ENCODE measurements at regions not wholly inside any gene's neighbourhood (a gene's known extent, or its start where the extent isn't known, plus 50 kb on each side); places are given as distances from the start of the nearest gene placed in this dataset.
"Not testable (repeated sequence)": the region's sequence is repeated elsewhere in the genome, so short reads cannot be mapped to it uniquely, and the experiment has no call there.

- Histone ChIP-seq H3K4me1 (ENCODE audit: control insufficient read depth in 1 of 2, low read depth in 2 of 2) (no peaks in the 10 kb centered on the region), H3K27ac (no peak overlapping the region), H3K36me3 (no peaks in the 10 kb centered on the region), H3K9me3 (no peaks in the 10 kb centered on the region), H3K27me3 (replicated peaks; ENCODE audit: insufficient read depth) (no peaks in the 10 kb centered on the region), H3K4me3 (no peak overlapping the region)
- TF ChIP-seq CTCF (IDR thresholded peaks at IDR 0.05): no peak
- ATAC-seq (ENCODE audit: insufficient number of reproducible peaks, low FRiP score, low read depth) (no peak), DNase-seq (ENCODE audit: low spot score) (no peak)
Measured at GRCh38 chr1:57586842-57587241, 163.0 kb upstream of the DAB1 start.

- DNase-seq (ENCODE audit: low spot score): no peak
Measured at GRCh38 chr1:57578680-57579079, 154.8 kb upstream of the DAB1 start.

GRCh38 chr1:57578099-57578498, 154.2 kb upstream of the DAB1 start:
- no peak for TF ChIP-seq CTCF (IDR thresholded peaks at IDR 0.05)
- no peak for ATAC-seq (ENCODE audit: insufficient number of reproducible peaks, low FRiP score, low read depth)
- H3K27ac ChIP-seq: no peak overlapping the region

More at GRCh38 chr1:57578680-57579079, 154.8 kb upstream of the DAB1 start:
- Histone ChIP-seq H3K27me3 (replicated peaks; ENCODE audit: insufficient read depth) (no peaks in the 10 kb centered on the region), H3K27ac (no peak overlapping the region), H3K9me3 (no peaks in the 10 kb centered on the region), H3K4me3 (no peak overlapping the region), H3K36me3 (no peaks in the 10 kb centered on the region), H3K4me1 (ENCODE audit: control insufficient read depth in 1 of 2, low read depth in 2 of 2) (no peaks in the 10 kb centered on the region)
- no peak for TF ChIP-seq CTCF (IDR thresholded peaks at IDR 0.05)
- ATAC-seq (ENCODE audit: insufficient number of reproducible peaks, low FRiP score, low read depth): no peak

GRCh38 chr1:57576756-57577155, 152.9 kb upstream of the DAB1 start:
- no peak for DNase-seq (ENCODE audit: low spot score)
- Histone ChIP-seq H3K9me3 (no peaks in the 10 kb centered on the region), H3K27ac (no peak overlapping the region), H3K27me3 (replicated peaks; ENCODE audit: insufficient read depth) (no peaks in the 10 kb centered on the region), H3K4me1 (ENCODE audit: control insufficient read depth in 1 of 2, low read depth in 2 of 2) (no peaks in the 10 kb centered on the region), H3K4me3 (no peak overlapping the region), H3K36me3 (no peaks in the 10 kb centered on the region)
- ATAC-seq (ENCODE audit: insufficient number of reproducible peaks, low FRiP score, low read depth): no peak
- TF ChIP-seq CTCF (IDR thresholded peaks at IDR 0.05): no peak

More at GRCh38 chr1:57578099-57578498, 154.2 kb upstream of the DAB1 start:
- Histone ChIP-seq H3K36me3 (no peaks in the 10 kb centered on the region), H3K9me3 (no peaks in the 10 kb centered on the region), H3K4me1 (ENCODE audit: control insufficient read depth in 1 of 2, low read depth in 2 of 2) (no peaks in the 10 kb centered on the region), H3K27me3 (replicated peaks; ENCODE audit: insufficient read depth) (no peaks in the 10 kb centered on the region), H3K4me3 (no peak overlapping the region)
- no peak for DNase-seq (ENCODE audit: low spot score)

GRCh38 chr1:57572016-57572415, 148.2 kb upstream of the DAB1 start:
- no peak for TF ChIP-seq CTCF (IDR thresholded peaks at IDR 0.05)
- DNase-seq (ENCODE audit: low spot score): no peak
- Histone ChIP-seq H3K4me1 (ENCODE audit: control insufficient read depth in 1 of 2, low read depth in 2 of 2) (no peaks in the 10 kb centered on the region), H3K4me3 (no peak overlapping the region), H3K36me3 (no peaks in the 10 kb centered on the region), H3K27ac (no peak overlapping the region), H3K9me3 (no peaks in the 10 kb centered on the region), H3K27me3 (replicated peaks; ENCODE audit: insufficient read depth) (no peaks in the 10 kb centered on the region)
- no peak for ATAC-seq (ENCODE audit: insufficient number of reproducible peaks, low FRiP score, low read depth)

- not testable (repeated sequence) for ATAC-seq (ENCODE audit: insufficient number of reproducible peaks, low FRiP score, low read depth); H3K9me3 ChIP-seq; H3K4me3 ChIP-seq; DNase-seq (ENCODE audit: low spot score); H3K27me3 ChIP-seq (replicated peaks; ENCODE audit: insufficient read depth); H3K36me3 ChIP-seq; H3K4me1 ChIP-seq (ENCODE audit: control insufficient read depth in 1 of 2, low read depth in 2 of 2); H3K27ac ChIP-seq
Measured at GRCh38 chr1:57558066-57558465, 134.2 kb upstream of the DAB1 start.

Data from thoracic aorta (tissue), 2 donors.